HEK293T (cell line): ENCODE measurements at regions not wholly inside any gene's neighbourhood (a gene's known extent, or its start where the extent isn't known, plus 50 kb on each side); places are given as distances from the start of the nearest gene placed in this dataset.

ENCODE experiments used
- ARNT ChIP-seq: fragments of 450-650 bp; IDR thresholded peaks from 2 replicates; pipeline ENCODE4 v1.6.1; 2017; ENCODE audit warnings: mild to moderate bottlenecking
- BHLHE40 ChIP-seq: fragments of 450-650 bp; IDR thresholded peaks from 2 replicates; pipeline ENCODE4 v1.6.1; 2016; ENCODE audit warnings: mild to moderate bottlenecking, moderate library complexity, borderline replicate concordance
- CTBP1 ChIP-seq: fragments of 450-650 bp; IDR thresholded peaks from 2 replicates; pipeline ENCODE4 v1.6.1; 2016; ENCODE audit warnings: borderline replicate concordance
- ELF4 ChIP-seq: fragments of 450-650 bp; IDR thresholded peaks from 2 replicates; pipeline ENCODE4 v1.6.1; 2017; ENCODE audit warnings: antibody characterized with exemption
- FOXK2 ChIP-seq: fragments of 450-650 bp; IDR thresholded peaks from 2 replicates; pipeline ENCODE4 v1.6.1; 2016; ENCODE audit warnings: mild to moderate bottlenecking
- FOXM1 ChIP-seq: fragments of 450-650 bp; IDR thresholded peaks from 2 replicates; pipeline ENCODE4 v1.6.1; 2017; ENCODE audit warnings: mild to moderate bottlenecking, borderline replicate concordance
- HDGF ChIP-seq: fragments of 450-650 bp; IDR thresholded peaks from 2 replicates; pipeline ENCODE4 v1.6.1; 2017; ENCODE audit warnings: antibody characterized with exemption, borderline replicate concordance
- L3MBTL2 ChIP-seq: fragments of 450-650 bp; conservative IDR thresholded peaks from 2 replicates; pipeline ENCODE4 v1.6.1; 2016; ENCODE audit warnings: mild to moderate bottlenecking
- NFRKB ChIP-seq: fragments of 450-650 bp; IDR thresholded peaks from 2 replicates; pipeline ENCODE4 v1.6.1; 2016; ENCODE audit warnings: mild to moderate bottlenecking, moderate library complexity
- PKNOX1 ChIP-seq: fragments of 450-650 bp; IDR thresholded peaks from 2 replicates; pipeline ENCODE4 v1.6.1; 2016
- SP1 ChIP-seq: fragments of 450-650 bp; IDR thresholded peaks from 2 replicates; pipeline ENCODE4 v1.6.1; 2017
- SUZ12 ChIP-seq: fragments of 450-650 bp; IDR thresholded peaks from 2 replicates; pipeline ENCODE4 v1.6.1; 2016; ENCODE audit warnings: mild to moderate bottlenecking
- TARDBP ChIP-seq: fragments of 450-650 bp; IDR thresholded peaks from 2 replicates; pipeline ENCODE4 v1.6.1; 2016
- ZNF384 ChIP-seq: fragments of 450-650 bp; IDR thresholded peaks from 2 replicates; pipeline ENCODE4 v1.6.1; 2016

DNA sequence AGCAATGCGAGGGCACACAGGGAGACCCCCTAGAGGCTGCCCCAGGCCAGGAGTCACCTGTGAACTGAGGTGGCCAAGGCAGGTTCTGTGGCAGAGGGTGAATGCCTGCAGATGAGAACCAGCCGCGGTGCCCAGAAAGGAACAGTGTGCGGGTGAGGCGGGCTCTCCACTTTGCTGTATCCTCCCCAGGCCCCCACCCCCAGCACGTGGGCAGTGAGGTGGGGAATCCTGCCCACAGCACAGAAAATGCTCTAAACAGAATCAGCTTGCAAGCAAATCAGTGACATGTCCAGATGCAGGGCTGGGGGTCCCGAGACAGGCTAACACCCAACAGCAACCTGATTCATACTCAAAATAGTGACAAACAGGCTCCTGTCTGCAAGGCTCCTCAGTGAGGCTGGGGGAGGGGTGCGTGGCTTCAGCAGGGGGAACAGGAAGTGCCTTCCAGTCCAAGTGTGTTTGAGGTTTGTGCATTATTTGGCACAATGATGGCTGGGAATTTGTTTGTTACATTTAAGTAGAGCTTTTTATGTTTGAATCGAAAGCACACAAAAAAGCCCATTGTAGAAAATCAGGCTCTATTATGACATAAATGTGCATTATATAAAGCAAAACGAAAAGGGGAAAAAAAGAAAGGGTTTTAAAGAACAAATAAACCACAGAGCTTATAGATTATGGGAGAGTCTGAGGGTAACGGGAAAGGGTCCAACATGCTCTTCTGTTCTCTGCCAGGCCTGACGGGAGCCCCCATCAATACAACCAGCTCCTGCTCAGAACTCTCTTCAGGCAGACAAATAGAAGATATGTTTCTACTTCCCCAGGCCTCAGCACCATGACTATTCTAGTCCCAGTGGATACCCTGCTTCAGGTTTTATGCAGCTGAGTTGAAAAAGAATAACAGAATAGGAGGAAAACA is 201.3 kb downstream of the HSD17B3 start:
- TF ChIP-seq SP1 (no peak), PKNOX1 (no peak), ARNT (no peak), ELF4 (no peak), TARDBP (no peak), NFRKB (no peak), BHLHE40 (no peak), SUZ12 (no peak), ZNF384 (no peak), L3MBTL2 (no peak), CTBP1 (no peak), FOXK2 (no peak), HDGF (no peak), FOXM1 (no peak)
